ENCODE measurements at regions not wholly inside any gene's neighbourhood (a gene's known extent, or its start where the extent isn't known, plus 50 kb on each side); places are given as distances from the start of the nearest gene placed in this dataset.

- TF ChIP-seq EP300 (IDR thresholded peaks at IDR 0.05; ENCODE audit: borderline replicate concordance in 1 of 2, low read depth in 1 of 2, low read length in 1 of 2) (no peak), TAF1 (IDR thresholded peaks at IDR 0.05; ENCODE audit: borderline replicate concordance, low read depth, low read length) (no peak), GATA2 (CRISPR knock-in tag; IDR thresholded peaks at IDR 0.05) (no peak), TCF12 (IDR thresholded peaks at IDR 0.05) (no peak), CTCF (IDR thresholded peaks at IDR 0.05) (no peak), SIN3A (IDR thresholded peaks at IDR 0.05; ENCODE audit: borderline replicate concordance, low read depth, low read length) (no peak), POLR2AphosphoS5 (IDR thresholded peaks at IDR 0.05; ENCODE audit: low read depth, low read length) (no peak), REST (IDR thresholded peaks at IDR 0.05; ENCODE audit: low read depth, low read length) (no peak), MXI1 (IDR thresholded peaks at IDR 0.05; ENCODE audit: low read depth, low read length) (no peak), SMC3 (IDR thresholded peaks at IDR 0.05; ENCODE audit: low read depth, low read length) (no peak), ELF1 (IDR thresholded peaks at IDR 0.05) (no peak), MAX (IDR thresholded peaks at IDR 0.05; ENCODE audit: low read depth) (no peak), USF2 (IDR thresholded peaks at IDR 0.05; ENCODE audit: borderline replicate concordance, low read depth, low read length) (no peak), NFIC (IDR thresholded peaks at IDR 0.05; ENCODE audit: borderline replicate concordance) (no peak)
These were observed 72.2 kb upstream of the NAP1L1 start for GRCh38 chr12:76156726-76157125.
